HEK293T (cell line): ENCODE measurements at regions not wholly inside any gene's neighbourhood (a gene's known extent, or its start where the extent isn't known, plus 50 kb on each side); places are given as distances from the start of the nearest gene placed in this dataset.
A peak's percentile ranks its signal among the peaks of the same experiment; 100 is the strongest.
"Not testable (repeated sequence)": the region's sequence is repeated elsewhere in the genome, so short reads cannot be mapped to it uniquely, and the experiment has no call there.

ENCODE experiments used
- CTCF ChIA-PET: fragments of 350-600 bp; formaldehyde crosslinking; extraction: SDS; loops from one replicate; lab custom pipeline; 2021; ENCODE audit warnings: antibody characterized with exemption, inconsistent platforms; lab: Yijun Ruan, JAX
- POLR2A ChIA-PET: fragments of 350-600 bp; formaldehyde crosslinking; extraction: SDS; loops from one replicate; lab custom pipeline; 2020; ENCODE audit warnings: antibody characterized with exemption, inconsistent platforms; lab: Yijun Ruan, JAX
- DNase-seq: peaks from one replicate; pipeline ENCODE4 v3.0.0; 2012; ENCODE audit warnings: mixed read lengths; ENCODE audit errors: extremely low spot score
- ARNT ChIP-seq: fragments of 450-650 bp; IDR thresholded peaks from 2 replicates; pipeline ENCODE4 v1.6.1; 2017; ENCODE audit warnings: mild to moderate bottlenecking
- BHLHE40 ChIP-seq: fragments of 450-650 bp; IDR thresholded peaks from 2 replicates; pipeline ENCODE4 v1.6.1; 2016; ENCODE audit warnings: mild to moderate bottlenecking, moderate library complexity, borderline replicate concordance
- CTBP1 ChIP-seq: fragments of 450-650 bp; IDR thresholded peaks from 2 replicates; pipeline ENCODE4 v1.6.1; 2016; ENCODE audit warnings: borderline replicate concordance
- ELF4 ChIP-seq: fragments of 450-650 bp; IDR thresholded peaks from 2 replicates; pipeline ENCODE4 v1.6.1; 2017; ENCODE audit warnings: antibody characterized with exemption
- FOXA1 ChIP-seq: fragments of 450-650 bp; IDR thresholded peaks from 2 replicates; pipeline ENCODE4 v1.6.1; 2016; ENCODE audit warnings: mild to moderate bottlenecking
- FOXK2 ChIP-seq: fragments of 450-650 bp; IDR thresholded peaks from 2 replicates; pipeline ENCODE4 v1.6.1; 2016; ENCODE audit warnings: mild to moderate bottlenecking
- FOXM1 ChIP-seq: fragments of 450-650 bp; IDR thresholded peaks from 2 replicates; pipeline ENCODE4 v1.6.1; 2017; ENCODE audit warnings: mild to moderate bottlenecking, borderline replicate concordance
- HDGF ChIP-seq: fragments of 450-650 bp; IDR thresholded peaks from 2 replicates; pipeline ENCODE4 v1.6.1; 2017; ENCODE audit warnings: antibody characterized with exemption, borderline replicate concordance
- L3MBTL2 ChIP-seq: fragments of 450-650 bp; conservative IDR thresholded peaks from 2 replicates; pipeline ENCODE4 v1.6.1; 2016; ENCODE audit warnings: mild to moderate bottlenecking
- LEF1 ChIP-seq: fragments of 450-650 bp; IDR thresholded peaks from 2 replicates; pipeline ENCODE4 v1.6.1; 2017; ENCODE audit warnings: mild to moderate bottlenecking, borderline replicate concordance
- NFRKB ChIP-seq: fragments of 450-650 bp; IDR thresholded peaks from 2 replicates; pipeline ENCODE4 v1.6.1; 2016; ENCODE audit warnings: mild to moderate bottlenecking, moderate library complexity
- PKNOX1 ChIP-seq: fragments of 450-650 bp; IDR thresholded peaks from 2 replicates; pipeline ENCODE4 v1.6.1; 2016
- SP1 ChIP-seq: fragments of 450-650 bp; IDR thresholded peaks from 2 replicates; pipeline ENCODE4 v1.6.1; 2017
- SUZ12 ChIP-seq: fragments of 450-650 bp; IDR thresholded peaks from 2 replicates; pipeline ENCODE4 v1.6.1; 2016; ENCODE audit warnings: mild to moderate bottlenecking
- TARDBP ChIP-seq: fragments of 450-650 bp; IDR thresholded peaks from 2 replicates; pipeline ENCODE4 v1.6.1; 2016
- ZNF384 ChIP-seq: fragments of 450-650 bp; IDR thresholded peaks from 2 replicates; pipeline ENCODE4 v1.6.1; 2016

GRCh38 chr1:91098299-91098906 lies 76.6 kb upstream of the ZNF644 start:
- ChIA-PET POLR2A (no interaction called here), CTCF (interaction anchor here (0.8 kb wide), 1 partner anchor 67 kb away, joined by 3 read pairs; no protein-coding TSS in a partner anchor)
- TF ChIP-seq PKNOX1 (peak; percentile 20; the same call in 1 of the 2 replicates), FOXK2 (no peak)
- no peak for DNase-seq

- DNase-seq, CTCF ChIA-PET, POLR2A ChIA-PET: not testable (repeated sequence)
Observed at GRCh38 chr1:91095321-91095720, 73.5 kb upstream of the ZNF644 start.

GRCh38 chr1:91092503-91092902 lies 70.7 kb upstream of the ZNF644 start:
- no peak for DNase-seq
- POLR2A ChIA-PET, result no interaction called here
- CTCF ChIA-PET, result interaction anchor here (0.9 kb wide), 1 partner anchor 19 kb away, joined by 3 read pairs; no protein-coding TSS in a partner anchor
- TF ChIP-seq L3MBTL2 (no peak), HDGF (no peak), CTBP1 (no peak), ELF4 (no peak), FOXK2 (no peak), SUZ12 (no peak), SP1 (no peak), PKNOX1 (no peak), TARDBP (no peak), ARNT (no peak), NFRKB (no peak), BHLHE40 (no peak), FOXA1 (no peak), LEF1 (no peak), FOXM1 (no peak), ZNF384 (no peak)

GRCh38 chr1:91091812-91092211 lies 70.0 kb upstream of the ZNF644 start:
- ChIA-PET POLR2A (no interaction called here), CTCF (interaction anchor here (0.9 kb wide), 1 partner anchor 18 kb away, joined by 3 read pairs; no protein-coding TSS in a partner anchor)
- TF ChIP-seq BHLHE40, result no peak
- no peak for TF ChIP-seq FOXM1
- no peak for TF ChIP-seq FOXA1
- TF ChIP-seq PKNOX1, result peak; percentile 29; the same call in 1 of the 2 replicates
- no peak for DNase-seq

GRCh38 chr1:91080650-91081049 lies 58.8 kb upstream of the ZNF644 start:
- CTCF ChIA-PET, result no interaction called here
- POLR2A ChIA-PET, result no interaction called here
- TF ChIP-seq FOXM1 (no peak), ARNT (no peak), CTBP1 (no peak), ELF4 (no peak), TARDBP (no peak), L3MBTL2 (no peak), PKNOX1 (no peak), LEF1 (no peak)
- DNase-seq, result no peak

GRCh38 chr1:91078859-91079258 lies 57.0 kb upstream of the ZNF644 start:
- DNase-seq, result no peak
- CTCF ChIA-PET, result no interaction called here
- TF ChIP-seq SUZ12 (no peak), FOXK2 (no peak), PKNOX1 (no peak), ZNF384 (no peak), ELF4 (no peak), FOXA1 (no peak), L3MBTL2 (no peak), NFRKB (no peak), LEF1 (no peak), TARDBP (no peak), SP1 (no peak), HDGF (no peak), CTBP1 (no peak), FOXM1 (no peak), ARNT (no peak), BHLHE40 (no peak)
- POLR2A ChIA-PET, result no interaction called here
